ENCODE measurements at regions not wholly inside any gene's neighbourhood (a gene's known extent, or its start where the extent isn't known, plus 50 kb on each side); places are given as distances from the start of the nearest gene placed in this dataset.
"Not testable (repeated sequence)": the region's sequence is repeated elsewhere in the genome, so short reads cannot be mapped to it uniquely, and the experiment has no call there.

DNA sequence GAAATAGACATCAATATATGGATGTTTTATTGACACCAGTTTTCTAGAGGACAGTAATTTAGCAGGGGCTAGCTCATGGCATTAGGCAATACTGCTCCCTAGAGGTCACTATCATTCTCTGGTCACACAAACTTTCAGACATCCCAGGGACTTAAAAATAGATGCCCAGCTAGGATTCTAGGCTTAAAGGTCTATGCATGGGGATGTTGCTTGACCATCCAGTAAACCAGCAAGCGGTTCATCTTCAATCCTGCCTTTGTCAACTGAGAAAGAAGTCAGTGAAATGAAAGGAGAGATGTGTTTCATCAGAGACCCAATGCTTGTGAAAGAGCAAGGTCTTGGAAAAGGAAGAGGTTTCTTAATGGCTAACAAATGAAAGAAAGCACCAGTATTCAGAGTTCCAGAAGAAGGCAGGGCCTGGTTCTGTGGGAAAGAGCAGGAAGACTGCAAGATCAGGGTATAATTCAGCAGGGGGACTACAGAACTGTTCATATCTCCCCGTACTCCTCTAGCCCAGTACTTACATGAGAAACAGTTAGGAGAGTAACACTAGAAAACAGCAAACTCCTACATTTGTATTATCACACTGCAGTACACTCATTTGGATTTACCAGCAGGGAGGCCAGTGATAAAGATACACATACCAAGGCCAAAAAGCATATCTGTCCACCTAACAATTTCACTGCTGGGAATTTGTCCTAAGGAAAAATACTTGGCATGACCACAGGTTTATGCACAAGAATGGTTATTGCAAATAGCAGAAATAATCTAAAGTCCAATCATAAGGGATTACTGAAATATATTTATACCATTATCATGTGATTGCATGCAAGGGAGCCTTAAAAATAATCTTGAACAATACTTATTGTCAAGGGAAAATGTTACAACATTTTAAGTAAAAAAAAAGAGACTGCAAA is 151.4 kb upstream of the LAMA2 start:
- DNase-seq: peak; percentile 16

DNA sequence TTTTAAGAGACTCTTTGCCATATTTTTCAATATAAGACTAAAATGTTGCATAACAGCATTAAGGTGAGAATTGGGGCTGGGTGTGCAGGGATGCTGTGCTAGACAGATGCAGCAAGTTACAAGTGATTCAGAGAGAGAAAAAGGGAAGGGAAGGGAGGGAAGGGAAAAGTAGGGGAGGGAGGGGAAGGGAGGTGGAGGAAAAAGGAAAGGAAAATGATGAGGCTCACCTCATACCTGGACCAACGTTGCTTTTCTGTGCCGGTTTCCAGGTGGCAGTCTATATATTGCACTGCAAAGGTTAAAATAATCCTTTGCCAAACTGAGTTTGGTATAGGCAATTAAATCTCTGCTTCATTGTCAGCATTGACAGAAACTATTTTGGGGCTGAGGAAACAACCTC is 155.4 kb upstream of the LAMA2 start:
- DNase-seq: no peak

DNA sequence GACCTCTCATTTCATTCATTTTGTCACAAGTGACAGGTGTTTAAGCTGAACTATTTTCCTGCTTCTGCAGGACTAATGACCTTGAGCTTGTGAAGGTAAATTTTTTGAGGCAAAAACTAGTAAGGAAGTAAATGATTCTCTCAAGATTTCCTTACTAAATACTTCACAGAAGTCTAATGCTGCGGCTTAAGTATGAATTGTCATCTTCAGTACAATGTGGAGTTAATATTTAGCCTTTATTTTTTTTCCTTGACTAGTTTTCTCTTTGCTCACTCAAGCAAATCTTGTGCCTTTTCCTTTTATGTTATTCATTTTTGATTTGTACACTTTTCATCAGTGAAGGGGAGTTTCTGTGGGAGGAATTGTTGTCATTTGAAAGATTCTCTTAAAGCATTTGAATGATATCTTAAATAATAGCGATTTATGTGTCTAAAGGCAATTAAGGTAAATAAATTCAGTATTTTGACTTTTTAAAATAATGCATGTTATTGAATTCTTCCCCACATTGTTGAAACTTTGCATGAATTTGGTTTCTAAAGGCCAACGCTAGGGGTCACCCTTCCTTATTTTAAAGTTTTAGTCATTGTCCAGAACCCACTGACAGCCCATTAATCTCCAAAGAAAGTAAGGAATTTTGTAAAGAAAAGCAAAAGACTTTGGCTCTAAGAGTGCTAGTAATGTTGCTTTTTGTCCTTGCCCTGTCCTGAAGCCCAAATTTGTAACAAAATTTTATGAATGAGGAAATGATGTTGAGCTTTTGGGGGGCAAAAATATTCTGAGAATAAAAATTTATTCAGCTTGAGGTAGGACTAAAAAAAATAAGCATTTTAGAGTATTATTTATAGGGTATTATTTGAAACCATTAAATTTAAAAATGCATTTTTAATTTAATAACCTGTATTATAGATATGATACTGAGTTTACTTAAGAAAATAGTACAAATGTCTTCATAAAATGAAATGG is 157.4 kb upstream of the LAMA2 start:
- DNase-seq: peak; percentile 27

DNA sequence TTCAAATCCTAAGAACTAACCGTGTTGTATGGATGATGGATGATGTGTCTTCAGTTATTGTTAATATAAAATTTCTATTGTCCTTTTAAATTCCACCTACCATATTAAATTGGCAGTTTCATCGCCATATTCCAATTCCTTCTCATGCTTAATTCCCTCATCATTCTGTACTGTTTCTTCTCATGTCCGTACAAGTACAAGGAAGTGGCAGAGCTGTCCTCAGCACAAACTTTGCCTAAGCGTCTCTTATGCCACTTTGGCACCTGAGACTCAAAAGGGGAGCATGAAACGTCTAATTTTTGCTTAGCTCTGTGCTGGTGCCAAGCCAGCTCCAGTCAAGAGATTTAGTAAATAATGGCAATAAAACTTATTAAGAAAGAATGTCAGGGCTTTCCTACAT is 158.2 kb upstream of the LAMA2 start:
- DNase-seq: no peak

DNA sequence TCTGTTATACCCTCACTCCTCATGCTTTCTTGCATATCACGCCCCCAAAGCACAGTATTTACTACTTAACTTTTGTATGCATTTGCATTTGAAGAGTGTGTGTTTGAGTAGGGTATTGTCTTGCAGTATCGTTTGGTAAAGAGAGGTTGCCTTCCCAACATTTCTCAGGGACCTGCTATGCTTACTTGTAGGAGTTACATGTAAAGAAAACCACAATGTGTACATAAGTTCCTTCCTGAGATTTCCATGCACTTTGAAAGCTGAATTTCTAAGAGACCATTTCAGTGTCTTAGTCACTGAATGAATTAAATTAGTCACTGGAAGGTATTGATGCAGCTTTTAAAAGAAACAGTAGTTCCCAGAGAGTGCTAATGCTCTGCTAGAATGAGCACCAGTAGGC is 159.3 kb upstream of the LAMA2 start:
- DNase-seq: no peak

DNA sequence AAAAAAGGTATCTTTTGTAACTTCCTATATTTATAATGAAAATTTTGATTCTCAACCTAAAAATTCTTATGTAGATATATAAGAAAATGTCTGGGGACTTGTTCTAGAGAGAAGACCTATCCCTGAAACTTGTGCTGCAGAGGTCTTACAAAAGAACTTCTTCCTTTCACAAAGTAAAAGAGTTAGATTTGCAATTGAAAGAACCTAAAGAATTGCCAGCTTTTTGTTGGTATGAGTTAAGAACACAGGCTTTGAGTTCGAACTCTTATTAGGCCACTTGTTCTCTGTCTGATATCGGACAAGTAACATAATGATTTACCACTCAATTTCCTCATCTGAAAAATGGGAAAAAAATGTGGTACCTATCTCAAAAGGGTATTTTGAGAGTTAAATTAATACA is 162.0 kb upstream of the LAMA2 start:
- DNase-seq: no peak

DNA sequence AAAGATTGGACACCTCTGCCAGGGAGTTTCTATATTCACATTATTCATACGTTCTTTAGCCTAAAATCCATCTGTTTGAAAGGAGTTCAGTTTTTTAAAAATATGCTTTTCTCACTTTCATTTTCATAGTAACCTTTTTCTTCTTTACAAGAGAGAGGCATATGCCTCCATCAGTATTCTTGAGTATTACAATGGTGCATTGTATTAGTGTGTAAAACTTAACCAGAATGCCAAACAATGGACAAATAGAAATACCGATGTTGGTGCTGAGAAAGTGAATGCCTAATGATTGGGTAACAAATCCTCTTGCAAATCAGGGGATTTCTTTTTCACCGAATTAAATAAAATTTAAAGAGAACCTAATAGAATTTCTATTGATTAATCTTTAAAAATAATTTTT is 163.2 kb upstream of the LAMA2 start:
- no peak for DNase-seq

DNA sequence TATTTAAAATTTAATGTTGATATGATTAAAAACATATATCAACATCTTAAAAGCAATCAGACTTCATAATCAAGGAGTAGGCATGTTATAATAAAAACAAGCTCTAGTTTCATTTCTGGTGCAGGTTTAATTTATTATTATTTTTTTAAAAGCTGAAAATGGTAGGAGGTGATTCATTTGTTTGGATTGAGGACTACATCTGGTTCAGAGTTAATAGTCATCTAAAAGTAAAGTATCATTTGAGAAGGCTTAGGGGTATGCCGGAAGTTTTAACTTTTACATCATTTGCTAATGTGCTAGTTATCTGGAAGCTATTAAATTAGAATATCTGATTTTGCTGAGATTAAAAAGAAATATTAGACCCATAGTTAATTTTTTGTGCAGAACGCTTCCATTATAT is 169.5 kb upstream of the LAMA2 start:
- no peak for DNase-seq

DNA sequence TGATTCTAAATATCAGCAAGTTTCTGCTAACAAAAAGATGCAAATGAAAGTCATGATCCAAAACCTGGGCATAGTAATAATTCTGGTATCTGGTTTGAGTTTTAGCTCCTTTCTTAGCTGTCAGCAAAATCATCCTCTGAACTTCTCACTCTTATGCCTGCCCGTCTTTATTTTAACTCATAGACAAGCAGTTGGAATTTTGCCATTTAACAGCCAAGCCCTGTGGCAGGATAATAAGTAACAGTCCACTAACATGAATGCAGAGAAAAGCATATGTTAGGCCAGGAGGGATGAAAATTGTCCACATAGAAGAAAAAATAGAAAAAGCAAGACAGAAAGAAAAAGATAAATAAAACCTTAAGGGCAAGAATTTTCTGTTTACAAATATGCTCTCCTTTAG is 170.0 kb upstream of the LAMA2 start:
- no peak for DNase-seq

DNA sequence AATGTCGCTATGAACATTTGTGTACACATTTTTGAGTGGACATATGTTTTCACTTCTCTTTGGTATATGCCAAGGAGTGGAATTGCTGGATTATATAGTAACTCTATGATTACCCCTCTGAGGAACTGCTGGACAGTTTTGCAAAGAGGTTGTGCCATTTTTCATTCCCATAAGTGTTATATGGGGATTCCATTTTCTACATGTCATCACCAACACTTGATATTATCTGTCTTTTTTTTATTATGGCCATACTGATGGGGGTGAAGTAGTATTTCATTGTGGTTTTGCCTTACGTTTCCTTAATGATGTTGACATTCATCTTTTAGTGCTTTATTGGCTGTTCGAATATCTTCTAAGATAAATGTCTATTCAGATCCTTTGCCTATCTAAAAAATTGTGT is 171.8 kb upstream of the LAMA2 start:
- no peak for DNase-seq

DNA sequence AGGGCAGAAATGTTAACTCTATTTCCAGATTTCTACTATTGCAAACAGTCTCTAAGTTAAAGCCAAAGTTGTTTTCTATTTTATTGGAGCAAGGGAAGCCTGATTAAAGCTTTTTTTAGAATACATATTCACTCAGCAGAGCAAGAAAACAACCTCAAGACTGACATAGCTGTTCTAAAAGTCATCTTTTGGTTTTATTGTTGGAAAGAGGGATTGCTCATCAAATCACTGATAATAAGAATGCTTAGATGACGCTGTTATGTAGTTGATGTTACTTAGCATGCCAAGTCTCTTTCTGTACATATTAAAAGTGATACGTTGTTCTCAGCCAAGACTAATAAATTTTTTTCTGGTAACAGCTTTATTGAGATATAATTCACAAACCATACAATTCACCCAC is 172.6 kb upstream of the LAMA2 start:
- no peak for DNase-seq

DNA sequence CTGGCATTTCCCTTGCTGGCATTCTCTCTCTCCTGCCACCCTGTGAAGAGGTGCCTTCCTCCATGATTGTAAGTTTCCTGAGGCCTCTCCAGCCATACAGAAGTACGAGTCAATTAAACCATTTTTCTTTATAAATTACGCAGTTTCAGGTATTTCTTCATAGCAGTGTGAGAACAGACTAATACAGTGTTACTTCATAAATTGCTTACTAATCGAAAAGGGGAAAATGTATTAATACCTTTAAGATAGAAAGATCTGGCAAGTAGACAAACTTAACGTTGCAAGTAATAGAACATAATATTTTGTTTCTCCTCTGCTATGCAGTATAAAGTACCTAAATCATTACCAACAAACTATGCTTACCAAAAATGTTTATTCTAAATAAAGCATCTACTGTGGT is 178.3 kb upstream of the LAMA2 start:
- no peak for DNase-seq

DNA sequence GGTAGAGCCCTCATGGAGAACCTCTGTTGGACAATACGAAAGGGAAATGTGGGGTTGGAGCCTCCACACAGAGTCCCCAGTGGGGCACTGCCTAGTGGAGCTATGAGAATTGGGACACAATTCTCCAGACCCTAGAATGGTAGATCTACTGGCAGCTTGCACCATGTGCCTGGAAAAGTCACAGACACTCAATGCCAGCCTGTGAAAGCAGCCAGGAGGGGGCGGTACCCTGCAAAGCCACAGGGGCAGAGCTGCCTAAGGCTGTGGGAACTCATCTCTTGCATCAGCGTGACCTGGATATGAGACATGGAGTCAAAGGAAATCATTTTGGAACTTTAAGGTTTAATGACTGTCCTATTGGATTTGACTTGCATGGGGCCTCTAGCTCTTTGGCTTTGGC is 179.1 kb upstream of the LAMA2 start:
- DNase-seq: not testable (repeated sequence)

DNA sequence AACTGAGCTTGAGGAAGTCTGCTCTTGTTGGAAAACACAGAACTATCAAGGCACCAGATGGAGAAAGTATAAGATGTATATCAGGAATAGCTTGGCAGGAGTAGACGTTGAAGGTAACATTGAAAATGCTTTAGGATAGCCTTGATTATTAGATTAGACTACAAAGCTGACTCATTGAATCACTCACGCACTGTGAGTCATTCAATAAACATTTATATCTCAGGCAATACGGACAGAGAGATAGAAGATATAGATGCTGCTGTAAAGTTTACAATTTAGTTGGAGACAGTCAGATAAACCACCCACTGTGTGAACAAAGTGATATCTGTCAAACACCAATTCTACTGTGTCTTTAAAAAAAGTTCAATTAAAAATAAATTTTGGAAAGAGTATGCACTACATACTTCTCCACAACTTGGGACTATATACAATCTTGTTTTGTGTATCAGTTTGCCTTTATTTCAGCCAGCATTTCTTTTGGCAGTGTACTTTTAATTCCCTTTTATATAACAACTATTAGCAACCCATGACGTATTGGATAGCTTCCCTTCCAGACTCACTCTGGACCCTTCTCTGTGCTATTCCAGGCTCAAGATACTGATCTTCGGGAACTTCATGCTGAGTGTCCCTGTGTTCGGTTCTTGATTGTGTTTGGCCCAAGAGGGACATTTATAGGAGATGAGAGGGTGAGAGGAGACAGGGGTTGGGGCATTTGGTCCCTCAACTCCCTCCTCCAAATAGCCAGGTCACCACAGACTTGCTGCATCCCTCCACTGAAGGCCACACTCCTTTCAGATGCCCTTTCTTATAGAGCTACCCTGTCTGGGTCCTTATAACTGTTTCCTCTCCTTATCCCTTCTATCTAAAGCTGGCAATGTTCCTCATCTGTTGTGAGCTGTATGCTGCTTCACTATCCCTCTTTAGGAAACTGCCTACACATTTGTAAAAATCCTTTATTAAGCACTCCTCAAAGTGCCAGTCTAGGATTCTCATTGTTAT is 176.6 kb upstream of the PTPRK start:
- no peak for DNase-seq

DNA sequence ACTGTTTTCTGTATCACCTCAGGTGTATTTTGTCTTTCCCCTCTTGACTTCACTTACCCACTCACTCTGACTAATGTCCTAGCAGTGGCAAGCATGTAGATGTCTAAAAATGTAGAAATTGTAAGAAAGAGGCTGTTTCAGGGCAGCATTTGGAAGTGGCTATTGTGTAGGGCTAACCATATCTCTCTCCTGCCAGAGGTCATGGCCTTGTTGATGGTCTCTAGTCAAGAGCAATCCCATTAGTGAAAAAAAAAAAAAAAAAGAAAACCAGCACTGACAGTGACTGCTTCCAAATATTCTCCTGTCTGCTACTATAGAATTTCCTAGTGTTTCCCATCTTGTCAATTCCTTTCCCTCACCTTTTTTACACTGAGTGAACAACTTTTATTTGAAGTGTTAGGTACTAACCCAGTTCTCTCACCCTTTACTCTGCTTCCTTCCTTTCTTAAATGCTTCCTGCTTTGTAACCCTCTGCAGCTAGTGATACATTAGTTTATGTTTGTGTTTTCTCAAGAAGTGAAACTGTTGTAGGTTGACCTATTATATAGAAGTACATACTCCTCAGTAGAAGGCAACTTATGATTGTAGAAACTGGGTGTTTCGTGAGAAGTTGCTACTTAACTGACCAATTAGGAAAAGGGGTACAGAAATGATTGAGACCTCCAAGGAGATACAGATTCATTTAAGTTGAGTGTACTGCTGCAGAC is 174.1 kb upstream of the PTPRK start:
- DNase-seq: no peak

DNA sequence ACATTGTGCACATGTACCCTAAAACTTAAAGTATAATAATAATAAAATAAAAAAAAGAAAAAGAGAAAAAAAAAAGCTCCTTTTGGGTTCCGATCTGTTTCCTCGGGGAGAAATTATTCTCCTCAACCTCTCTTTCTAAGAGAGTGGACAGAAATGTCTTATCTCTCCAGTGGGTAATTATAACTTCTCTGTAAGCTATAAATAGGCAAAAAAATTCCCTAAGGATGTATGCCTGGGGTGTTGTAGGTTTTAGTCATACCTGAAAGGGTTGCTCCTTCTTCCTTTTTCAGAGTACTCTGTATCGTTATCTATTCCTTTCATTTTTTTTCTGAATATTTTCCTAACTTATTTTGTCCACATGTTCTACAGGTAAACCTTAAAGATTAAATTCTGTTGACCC is 169.7 kb upstream of the PTPRK start:
- DNase-seq: no peak

DNA sequence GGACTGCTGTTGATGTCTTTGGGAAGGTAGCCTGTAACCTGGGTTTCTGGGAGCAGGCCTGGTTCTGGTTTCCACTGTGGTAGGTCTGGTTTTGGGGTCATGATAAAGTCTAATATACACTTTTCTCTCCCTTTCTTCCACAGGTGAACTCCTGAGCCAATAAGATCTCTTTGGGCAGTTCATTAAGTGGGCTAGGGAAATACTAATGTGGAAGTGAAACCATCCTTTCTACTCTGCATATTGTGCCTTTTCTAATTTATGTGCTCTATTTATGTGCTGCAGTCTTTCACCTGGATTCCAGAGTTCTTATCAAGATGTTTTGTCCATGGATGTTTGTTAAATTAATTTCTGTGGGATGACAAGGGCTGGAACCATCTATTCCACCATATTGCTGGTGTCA is 165.7 kb upstream of the PTPRK start:
- DNase-seq: no peak

DNA sequence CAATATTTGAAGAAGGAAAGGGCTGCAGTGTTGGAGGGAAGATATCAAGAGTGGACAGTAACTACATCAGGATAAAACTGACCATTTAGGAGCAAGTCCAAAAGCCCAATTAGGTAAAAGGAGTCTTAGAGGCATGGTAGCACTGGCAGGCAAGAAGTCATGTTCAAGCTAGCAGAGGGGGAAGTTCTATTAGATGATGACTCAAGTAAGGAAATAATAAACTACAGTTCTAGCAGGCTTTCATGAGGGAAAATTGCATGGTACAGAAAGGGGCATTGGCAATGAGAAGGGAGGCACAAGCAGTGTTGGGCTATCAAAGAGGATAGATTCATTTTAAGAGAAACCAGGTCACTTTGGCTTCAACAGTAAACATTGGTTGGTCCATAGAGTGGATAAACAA is 156.1 kb upstream of the PTPRK start:
- no peak for DNase-seq

DNA sequence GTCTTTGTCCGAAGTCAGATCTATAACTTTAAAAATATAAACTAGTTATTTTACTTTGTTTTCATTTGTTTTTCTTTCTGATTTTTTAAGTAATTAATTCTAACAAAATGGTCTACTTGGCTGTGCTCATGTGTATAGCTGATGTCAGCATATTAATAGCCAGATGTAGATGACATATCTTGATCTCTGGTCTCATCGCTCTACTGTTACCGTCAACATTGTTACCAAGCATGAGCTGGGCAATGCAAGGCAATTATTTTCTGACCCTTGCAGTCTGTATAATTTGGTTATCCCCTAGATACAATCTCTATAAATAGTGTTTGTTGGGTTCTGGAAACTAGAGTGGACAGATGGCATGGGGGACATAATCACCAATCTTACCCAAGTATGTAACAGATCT is 151.6 kb upstream of the PTPRK start:
- DNase-seq: no peak

DNA sequence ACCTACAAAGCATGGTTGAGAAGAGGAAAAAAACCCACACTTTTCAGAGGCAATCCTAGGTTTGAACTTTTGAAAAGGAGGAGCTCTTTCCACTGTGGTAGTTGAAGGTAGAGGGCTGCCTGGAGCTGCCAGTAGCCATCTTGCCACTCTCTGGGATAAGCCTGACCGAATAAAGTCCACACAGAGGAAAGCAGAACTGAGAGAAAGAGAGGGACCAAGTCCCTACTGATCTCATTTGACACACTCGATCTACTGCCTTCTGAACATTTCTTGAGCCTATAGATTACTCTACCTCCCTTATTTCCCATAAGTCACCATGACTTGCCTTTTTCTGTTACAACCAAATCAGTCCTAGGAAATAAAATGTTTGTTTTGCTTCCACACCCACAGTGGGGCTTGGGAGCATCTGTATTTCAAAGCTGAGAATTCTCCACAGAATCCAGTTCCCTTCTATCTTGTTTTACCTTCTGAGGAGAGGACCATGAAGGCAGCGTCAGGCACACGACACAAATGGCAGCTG is 147.0 kb upstream of the PTPRK start:
- DNase-seq: no peak

DNA sequence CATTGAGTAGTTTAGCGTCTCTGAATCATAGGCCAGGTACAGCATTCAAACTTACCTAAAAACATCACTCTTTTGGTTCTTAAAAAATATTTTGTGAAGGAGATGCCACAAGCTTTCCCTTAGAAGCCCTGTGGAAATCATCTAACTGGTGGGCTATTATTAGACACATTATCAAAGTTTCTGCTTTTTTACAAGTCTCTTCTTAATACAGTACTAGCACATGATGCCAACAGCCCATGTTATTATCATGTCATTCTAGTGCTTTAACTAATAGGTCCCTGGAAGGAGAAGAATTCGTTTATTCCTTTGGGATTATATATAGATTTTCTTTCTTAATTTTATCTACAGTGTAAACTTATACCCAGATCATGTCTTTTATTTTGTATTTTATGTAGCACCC is 146.0 kb upstream of the PTPRK start:
- no peak for DNase-seq

DNA sequence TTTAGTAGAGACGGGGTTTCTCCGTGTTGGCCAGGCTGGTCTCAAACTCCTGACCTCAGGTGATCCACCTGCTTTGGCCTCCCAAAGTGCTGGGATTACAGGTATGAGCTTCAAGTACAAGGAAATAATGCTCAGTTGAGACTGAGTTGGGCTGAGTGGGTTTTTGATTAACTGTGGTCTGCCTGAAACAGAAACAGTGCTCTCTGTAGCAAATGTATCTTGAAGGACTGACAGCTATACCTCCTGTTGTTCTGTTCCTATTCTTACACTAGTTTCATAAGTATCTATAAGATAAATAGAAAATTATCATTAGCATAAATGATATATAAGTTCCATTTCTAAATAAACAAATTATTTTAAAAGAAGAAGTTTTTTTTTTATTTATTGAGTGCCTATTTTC is 142.8 kb upstream of the PTPRK start:
- no peak for DNase-seq
